HG03108 (cell line): ENCODE measurements at regions not wholly inside any gene's neighbourhood (a gene's known extent, or its start where the extent isn't known, plus 50 kb on each side); places are given as distances from the start of the nearest gene placed in this dataset.
"Not testable (repeated sequence)": the region's sequence is repeated elsewhere in the genome, so short reads cannot be mapped to it uniquely, and the experiment has no call there.

ENCODE experiments used
- ATAC-seq: cut with Tn5 transposase; IDR thresholded peaks from one replicate; pipeline ENCODE4 v1.9.1; 2021; ENCODE audit warnings: moderate library complexity; ENCODE audit not compliant: unreplicated experiment

DNA sequence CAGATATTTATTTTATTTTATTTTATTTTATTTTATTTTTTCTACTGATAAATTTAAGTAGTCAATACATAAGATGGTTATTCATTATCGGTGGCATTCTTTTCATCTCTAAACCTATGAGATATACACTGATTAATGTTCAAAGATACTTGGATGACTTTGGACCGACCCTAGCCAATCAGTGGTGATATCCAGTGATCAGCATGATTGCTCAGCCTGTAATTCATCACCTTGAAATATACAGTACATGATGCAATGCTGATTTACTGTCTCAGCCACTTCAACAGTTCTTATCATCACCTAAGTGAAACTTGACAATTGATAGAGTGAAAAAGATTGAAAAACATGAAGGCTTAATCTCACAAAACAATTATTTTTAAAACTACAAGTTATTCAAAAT, 1651.0 kb downstream of the REEP3 start:
- no peak for ATAC-seq

DNA sequence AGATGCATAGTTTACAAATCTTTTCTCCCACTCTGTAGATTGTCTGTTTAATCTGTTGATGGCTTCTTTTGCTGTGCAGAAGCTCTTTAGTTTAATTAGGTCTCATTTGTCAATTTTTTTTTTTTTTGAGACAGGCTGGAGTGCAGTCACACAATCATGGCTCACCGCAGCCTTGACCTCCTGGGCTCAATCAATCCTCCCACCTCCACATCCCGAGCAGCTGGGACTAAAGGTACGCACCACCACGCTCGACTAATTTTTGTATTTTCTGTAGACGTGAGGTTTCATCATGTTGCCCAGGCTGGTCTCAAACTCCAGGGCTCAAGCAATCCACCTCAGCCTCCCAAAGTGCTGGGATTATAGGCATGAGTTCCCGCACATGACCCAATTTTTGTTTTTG, 1655.8 kb downstream of the REEP3 start:
- no peak for ATAC-seq

DNA sequence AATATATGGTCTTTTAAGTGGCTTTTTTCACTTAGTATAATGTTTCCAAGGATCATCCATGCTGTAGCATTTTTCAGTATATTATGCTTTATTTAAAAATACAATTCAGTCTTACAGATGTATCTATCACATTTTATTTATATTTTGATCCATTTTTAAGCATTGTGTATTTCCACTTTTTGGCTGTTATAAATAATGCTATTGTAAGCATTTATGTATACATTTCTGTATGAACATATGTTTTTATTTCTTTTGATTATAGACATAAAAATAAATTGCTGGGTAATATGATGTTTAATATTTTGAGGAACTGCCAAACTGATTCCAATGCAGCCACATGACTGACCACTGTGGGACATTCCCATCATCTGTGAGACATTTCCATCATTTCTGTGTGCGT, 1662.0 kb downstream of the REEP3 start:
- ATAC-seq, result no peak

DNA sequence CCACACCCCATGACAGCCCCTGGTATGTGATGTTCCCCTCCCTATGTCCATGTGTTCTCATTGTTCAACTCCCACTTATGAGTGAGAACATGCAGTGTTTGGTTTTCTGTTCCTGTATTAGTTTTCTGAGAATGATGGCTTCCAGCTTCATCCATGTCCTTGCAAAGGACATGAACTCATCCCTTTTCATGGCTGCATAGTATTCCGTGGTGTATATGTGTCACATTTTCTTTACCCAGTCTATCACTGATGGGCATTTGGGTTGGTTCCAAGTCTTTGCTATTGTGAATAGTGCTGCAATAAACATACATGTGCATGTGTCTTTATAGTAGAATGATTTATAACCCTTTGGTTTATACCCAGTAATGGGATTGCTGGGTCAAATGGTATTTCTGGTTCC, 1665.5 kb downstream of the REEP3 start:
- not testable (repeated sequence) for ATAC-seq

DNA sequence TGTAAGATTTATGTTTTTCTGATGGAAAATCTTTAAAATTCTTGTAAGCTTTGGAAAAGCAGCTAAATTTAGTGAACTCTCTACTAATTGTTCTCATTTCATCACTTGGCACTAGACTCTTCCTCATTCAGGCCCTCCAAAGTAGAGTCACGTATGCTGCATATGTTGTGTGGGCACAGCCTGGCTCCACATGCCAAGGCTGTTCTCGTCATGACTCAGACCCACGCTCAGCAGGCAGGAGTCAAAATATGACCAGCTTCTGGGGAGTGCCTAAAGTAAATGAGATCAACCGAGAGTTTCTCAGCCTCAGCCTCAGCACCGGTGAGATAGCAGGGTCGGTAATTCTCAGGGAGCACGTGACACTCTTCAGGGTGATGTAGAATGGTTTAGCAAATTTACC, 1672.9 kb downstream of the REEP3 start:
- no peak for ATAC-seq

DNA sequence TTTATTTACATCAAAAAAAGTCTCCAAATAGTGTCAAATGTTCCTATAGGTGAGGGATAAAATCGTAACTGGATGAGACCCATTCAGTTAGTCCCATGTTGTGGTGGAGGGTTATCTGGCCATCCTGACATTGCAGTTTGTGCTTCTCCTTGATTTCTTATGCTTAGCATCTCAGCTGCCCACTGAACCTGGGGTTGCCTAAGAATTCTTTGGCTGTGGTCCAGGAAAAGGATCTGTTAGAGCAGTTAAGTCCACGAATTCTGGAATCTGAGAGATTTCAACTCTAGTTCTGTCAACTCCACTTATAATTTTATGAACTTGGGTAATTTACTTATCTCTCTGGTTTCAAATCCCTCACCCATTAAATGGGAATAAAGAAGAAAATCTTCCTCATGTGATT, 1673.4 kb downstream of the REEP3 start:
- no peak for ATAC-seq

DNA sequence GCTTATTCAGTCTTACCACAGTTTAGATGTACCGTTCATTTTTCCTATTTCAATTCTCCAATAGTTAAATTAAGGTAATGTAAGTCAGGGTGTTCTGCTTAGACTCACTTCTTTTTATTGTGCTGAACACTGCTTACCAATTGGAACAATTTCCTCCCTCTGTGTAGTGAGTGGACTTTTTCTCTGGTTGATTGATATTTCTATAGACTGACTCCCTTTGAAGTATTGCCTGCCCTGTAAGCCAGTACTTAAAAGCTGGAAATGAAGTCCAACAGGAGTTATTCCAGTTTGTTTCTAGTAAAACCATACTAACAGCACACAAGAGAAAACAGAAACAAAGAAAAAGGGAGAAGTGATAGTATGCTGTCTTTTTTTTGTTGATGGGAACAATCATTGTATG, 1674.9 kb downstream of the REEP3 start:
- no peak for ATAC-seq

DNA sequence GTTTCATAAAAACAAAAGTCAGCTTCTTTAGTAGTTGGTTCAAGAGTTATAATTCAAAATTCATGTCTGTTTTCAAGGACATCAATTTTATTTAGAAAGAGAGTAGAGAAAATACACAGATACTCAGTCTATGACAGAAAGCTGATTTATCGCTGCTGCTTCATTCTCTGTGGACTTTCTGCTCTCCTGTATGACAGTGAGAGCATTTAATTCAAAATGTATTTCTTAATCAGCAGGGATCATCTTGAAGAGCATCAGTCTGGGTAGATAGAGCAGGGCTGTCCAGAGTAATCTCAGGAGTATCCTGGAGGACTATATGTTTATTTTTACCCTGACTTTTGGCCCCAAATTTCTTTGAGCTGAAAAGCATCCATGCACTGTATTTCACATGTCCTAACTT, 1676.7 kb downstream of the REEP3 start:
- no peak for ATAC-seq

DNA sequence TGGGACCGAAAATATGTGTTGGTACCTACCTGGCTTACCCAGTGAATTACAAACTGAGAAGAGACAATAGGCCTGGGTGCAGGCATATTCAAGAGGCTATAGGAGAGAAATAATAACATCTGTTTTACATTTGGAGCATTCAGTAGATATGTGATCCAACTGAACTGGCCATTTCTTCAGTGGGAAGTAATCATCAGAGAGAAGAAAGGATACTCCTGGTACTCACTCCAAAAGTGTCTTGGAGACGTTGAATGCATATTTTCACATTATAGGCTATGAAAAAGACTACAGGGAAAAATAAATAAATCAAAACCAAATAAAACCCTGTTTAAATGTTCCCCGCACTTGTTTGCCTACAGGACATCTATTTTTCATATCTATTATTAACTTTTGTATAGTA, 1680.3 kb downstream of the REEP3 start:
- ATAC-seq, result no peak

DNA sequence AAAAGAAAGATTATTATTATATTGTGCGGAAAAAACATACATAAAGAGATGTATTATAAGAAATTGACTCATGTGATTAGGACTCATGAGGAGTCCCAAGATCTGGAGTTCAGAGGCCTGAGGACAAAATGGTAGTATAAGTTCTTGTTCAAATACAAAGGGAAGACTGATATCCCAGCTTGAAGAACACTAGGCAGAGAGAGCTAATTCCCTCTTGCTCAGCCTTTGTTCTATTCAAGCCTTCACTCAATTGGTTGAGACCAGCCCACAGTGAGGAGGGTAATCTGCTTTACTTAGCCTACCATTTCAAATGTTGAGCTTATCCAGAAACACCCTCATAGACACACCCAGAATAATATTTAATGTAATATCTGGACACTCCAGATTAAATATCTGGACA, 1683.8 kb downstream of the REEP3 start:
- ATAC-seq, result no peak

DNA sequence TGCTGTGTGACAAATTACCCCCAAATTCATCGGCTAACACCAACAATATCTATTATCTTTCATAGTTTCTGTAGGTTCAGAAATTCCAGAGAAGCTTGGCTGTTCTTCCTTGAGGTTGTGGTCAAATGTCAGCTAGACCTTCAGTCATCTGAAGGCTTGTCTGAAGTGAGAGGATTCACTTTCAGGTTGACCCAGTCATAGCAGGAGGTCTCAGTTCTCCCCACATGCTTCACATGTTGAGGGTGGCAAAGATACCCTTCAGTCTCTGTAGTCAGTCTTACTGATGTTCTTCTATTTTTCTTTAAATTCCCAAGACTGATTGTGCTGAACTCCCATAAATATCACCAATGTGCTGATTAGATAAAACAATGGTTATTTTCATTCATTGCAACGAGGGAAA, 1692.0 kb downstream of the REEP3 start:
- no peak for ATAC-seq

DNA sequence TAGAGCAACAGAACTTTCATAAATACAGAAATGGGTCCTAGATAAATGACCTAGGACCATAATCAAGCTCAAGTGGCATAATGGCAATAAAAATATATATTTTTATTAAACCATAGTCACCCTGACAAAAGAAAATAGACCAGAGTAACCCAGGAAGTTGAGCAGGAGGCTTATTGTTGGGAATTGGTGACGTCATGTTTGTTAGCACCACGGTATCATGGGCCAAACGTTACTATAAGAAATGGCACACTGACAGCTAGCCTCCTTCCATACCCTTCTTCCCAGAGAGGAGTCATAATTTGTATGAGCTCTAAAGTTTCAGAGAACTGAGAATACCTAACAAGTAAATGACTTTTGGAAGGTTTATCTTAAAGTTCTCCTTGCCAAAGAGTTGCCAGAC, 1698.2 kb downstream of the REEP3 start:
- no peak for ATAC-seq

DNA sequence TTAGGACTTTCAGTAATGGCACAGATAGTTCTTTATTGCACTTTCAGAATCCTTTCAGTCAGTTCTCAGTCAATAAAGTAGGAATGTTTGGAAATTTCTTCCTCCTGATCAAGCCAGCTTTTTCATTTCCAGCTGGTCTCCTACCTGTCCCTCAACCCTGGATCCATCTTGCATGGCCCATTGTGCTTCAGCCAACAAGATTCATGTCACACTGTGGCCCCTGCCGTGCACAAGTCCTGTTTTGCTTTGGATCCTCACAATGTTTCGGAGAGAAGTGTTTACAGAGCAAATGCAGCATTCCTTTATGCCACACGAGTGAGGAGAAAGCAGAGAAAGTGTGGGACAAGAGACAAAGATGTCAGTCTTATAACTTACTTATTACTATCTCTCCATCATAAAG, 1694.7 kb upstream of the LRRTM3 start:
- no peak for ATAC-seq

DNA sequence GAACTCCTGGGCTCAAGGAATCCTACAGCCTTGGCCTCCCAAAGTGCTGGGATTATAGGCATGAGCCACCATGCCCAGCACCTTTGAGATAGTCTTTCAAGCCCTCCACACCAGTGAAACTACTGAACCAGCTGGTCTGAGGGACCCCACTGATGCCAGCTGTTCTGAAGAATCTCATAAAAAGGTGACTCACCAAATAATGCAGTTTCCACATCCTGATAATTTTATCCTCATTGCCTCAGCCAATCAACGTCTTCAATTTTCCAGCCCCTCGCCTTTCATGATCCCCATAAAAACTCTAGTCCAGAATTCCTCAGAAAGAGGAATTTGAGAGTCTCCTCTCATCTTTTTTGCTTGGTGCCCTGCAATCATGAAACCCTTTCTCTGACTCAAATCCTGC, 1691.6 kb upstream of the LRRTM3 start:
- no peak for ATAC-seq

DNA sequence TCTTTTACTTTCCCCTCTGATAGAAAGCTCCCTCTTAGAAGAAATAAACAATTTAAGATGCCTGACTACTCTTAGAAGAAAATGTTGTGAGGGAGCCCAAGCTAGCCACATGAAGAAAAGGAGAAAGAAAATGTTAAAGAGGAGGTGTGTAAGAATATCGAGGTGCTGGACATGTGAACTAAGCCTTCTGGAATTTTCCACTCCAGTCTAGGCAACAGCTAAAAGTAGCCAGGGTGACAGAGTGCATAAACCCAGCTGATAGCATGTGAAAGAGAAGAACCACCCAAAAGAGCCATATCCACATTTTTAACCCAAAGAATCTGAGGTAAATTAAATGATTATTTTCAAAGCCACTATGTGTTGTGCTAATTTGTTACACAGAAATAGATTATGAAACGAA, 1690.6 kb upstream of the LRRTM3 start:
- ATAC-seq, result no peak

DNA sequence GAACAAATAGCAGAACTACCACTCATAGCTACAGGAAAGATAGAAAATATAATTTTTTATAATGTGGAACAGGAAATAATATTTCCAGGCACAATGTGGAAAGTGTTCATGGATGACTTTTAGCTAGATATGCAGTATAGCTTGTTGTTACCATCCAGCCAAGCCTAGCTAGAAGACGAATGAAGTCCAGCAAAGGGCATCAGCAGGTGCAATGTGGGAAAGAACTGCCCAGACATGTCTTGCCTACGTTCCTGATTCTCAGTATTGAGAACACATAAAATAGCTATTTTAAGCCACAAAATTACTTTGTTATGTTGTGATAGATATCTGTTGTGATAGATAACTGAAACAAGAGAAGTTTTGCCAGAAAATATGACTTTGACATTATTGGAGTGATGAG, 1690.0 kb upstream of the LRRTM3 start:
- no peak for ATAC-seq

DNA sequence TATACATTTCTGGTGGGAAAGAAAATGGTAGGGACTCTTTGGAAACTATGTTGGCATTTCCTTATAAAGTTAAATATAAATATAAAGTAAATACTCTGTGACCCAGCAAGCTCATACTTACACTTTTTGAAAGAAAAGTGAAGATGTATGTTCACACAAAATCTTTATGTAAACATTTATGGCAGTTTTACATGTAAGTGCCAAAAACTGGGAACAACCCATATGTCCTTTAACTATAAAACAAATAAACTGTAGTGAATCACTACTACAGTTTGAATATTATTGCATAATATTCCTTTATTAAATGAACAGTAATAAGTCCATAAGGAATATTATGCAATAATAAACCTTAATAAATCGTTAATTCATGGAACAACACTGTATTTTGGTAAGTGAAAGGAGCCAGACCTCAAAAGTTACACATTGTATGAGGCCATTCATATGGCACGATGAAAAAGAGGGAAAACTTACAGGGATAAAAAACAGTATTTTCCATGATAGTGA, 1660.3 kb upstream of the LRRTM3 start:
- ATAC-seq, result no peak

DNA sequence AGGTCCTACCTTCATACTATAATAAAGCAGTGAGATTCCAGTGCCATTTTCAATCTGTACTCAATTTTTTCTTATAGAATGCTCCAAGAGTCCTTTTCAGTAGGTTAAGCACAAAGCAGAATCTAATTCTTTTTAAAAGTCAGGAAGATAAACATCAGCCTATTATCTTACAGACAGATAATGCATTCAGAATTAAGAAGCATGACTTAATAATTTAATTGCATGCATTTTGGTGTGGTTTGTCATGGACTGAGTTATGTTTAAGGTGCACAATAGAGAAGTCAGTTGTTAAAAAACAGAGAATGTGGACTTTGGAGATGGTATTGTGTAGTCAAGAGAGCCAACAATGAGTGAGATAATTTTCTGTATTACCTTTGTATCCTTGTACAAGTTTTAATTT, 1656.3 kb upstream of the LRRTM3 start:
- not testable (repeated sequence) for ATAC-seq

DNA sequence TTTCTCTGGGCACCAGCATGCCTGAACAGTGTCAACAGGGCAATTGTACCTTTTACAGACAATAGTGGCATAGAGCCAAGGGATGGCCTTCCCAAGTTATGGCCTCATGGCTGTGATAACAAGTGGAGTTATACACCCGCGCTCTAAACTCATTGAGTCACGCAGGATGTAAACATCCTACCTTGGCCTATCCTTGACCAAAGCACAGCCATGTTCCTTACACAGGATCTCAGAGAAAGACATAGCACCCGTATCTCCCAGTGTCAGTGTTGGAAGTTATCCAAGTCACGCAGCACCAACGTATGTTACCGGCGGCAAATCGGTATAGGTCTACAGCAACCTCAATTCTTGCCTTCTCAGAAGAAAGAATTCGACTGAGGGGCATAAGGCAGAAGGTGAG, 1654.9 kb upstream of the LRRTM3 start:
- no peak for ATAC-seq

DNA sequence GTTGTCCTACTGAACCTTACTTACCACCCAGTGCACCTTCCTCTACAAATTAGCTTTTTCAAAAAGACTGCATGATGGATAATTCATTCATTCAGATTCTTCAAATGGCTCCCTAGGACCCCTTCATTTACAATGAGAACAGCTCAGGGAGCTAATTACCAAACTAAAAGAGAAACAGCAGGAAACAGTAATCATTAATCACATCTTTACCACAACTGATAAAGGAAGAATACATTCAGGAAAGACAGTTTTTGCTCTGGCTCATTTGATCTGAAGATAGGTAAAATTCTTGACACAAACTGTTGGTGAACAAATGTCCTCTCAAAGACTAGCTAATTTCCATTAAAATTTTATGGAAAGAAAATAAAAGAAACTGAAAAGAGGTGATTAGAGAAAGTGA, 1652.7 kb upstream of the LRRTM3 start:
- no peak for ATAC-seq

DNA sequence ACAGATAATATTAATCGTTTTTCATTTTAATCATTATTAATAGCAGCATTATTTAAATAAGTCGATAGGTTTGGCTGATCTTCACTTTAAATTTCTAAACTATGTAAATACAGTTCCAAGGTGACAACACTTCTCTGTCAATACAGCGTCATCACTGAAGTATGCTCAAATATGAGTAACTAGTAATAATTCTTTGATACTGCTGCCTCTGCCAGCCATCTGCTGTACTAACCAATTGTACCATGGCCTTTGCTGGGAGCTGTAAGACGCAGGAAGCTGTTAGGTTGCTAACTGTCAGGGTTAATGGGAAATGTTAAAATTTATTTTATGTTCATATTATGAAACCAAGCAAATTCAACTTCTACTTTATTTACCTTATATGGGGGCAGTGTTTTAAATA, 1650.5 kb upstream of the LRRTM3 start:
- ATAC-seq, result no peak

DNA sequence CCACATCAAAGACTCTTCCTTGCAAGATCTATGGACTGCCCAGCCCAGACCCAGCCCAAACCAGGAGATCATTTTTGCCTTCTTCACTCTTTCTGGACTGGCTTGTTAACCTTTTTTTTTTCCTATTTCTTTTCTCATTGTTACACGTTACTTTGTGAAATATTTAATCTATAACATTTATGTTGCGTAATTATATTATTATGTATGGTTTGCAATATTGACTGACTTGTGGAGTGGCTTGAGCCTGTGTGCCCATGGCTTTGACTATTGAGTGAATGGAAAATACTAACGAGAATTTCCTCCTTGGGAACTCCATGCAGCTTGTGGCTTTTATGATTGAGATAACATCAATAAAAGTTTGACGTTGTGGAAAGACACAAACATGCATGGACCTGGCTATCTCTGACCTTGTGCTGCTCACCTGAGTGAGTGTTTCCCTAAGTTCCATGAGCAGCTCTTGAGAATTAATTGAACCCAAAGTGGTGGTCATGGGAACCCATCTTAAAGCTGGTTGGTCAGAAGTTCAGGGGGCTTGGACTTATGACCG, 1641.3 kb upstream of the LRRTM3 start:
- ATAC-seq, result no peak

DNA sequence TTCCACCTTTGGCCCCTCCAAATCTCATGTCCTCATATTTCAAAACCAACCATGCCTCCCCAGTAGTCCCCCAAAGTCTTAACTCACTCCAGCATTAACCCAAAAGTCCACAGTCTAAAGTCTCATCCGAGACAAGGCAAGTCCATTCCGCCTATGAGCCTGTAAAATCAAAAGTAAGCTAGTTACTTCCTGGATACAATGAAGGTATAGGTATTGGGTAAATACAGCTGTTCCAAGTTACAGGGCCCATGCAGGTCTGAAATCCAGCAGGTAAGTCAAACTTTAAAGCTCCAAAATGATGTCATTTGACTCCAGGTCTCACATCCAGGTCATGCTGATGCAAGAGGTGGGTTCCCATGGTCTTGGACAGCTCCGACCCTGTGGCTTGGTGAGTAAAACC, 1640.1 kb upstream of the LRRTM3 start:
- not testable (repeated sequence) for ATAC-seq

DNA sequence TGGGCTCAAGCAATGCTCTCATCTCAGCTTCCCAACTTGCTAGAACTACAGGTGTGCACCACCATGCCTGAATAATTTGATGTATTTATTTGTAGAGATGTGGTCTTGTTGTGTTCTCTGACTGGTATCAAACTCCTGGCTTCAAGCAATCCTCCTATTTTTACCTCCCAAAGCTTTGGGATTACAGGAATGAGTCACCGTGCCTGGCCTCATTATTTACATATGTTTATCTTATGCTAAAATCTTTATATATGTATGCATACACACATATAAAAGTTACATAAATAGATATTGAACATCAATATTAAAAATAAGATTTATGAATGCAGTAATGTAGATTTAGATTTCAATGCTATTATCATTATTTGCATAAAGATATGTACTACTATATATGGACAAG, 1634.5 kb upstream of the LRRTM3 start:
- no peak for ATAC-seq
